ENCODE measurements at regions not wholly inside any gene's neighbourhood (a gene's known extent, or its start where the extent isn't known, plus 50 kb on each side); places are given as distances from the start of the nearest gene placed in this dataset.

DNA sequence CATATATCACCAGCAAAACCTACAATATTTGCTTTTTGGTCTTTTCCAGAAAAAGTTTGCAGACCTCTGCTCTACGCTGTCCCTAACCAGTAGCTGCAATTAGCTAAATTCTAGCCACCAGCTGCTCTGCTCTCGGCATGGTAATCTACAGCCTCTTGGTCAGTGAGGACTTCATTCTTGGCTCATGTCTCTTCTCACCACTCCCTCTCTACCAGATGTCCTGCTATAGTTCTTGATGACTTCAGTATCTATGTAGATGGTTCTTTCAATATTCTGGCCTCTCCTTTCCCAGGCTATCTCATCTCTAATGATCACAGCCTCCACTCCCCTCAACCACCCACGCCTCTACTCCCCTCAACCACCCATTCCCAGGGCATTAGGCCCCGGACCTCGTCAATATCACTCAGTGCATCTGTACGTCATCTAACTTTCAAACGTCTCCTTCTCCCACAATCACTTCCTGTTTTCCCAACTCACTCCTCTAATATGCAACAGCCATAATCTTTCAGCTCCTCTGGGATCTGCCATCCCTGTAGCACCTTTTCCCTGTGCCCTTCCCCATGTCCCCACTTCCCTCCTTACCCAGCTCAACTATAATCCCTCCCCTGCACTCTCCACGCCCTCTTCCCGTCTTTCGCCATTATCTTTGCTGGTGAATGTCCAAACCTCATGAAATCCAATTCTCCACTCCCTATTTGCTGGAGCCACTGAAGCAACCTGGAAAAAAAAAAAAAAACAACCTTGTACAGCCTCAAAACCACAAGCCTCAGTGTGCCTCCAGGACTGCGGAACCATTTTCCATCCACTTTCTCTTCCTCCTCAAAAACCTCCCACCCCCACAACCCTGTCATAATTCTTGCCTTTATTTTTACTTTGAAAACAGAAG, 429.4 kb upstream of the PROK2 start (continued):
- TF ChIP-seq ELF1 (IDR thresholded peaks at IDR 0.05) = no peak
- no peak for TF ChIP-seq NRF1 (IDR thresholded peaks at IDR 0.05; ENCODE audit: low read depth, low read length)
- TF ChIP-seq, protein P1, sequence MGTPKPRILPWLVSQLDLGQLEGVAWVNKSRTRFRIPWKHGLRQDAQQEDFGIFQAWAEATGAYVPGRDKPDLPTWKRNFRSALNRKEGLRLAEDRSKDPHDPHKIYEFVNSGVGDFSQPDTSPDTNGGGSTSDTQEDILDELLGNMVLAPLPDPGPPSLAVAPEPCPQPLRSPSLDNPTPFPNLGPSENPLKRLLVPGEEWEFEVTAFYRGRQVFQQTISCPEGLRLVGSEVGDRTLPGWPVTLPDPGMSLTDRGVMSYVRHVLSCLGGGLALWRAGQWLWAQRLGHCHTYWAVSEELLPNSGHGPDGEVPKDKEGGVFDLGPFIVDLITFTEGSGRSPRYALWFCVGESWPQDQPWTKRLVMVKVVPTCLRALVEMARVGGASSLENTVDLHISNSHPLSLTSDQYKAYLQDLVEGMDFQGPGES (IDR thresholded peaks at IDR 0.05; ENCODE audit: low read depth, low read length) = no peak
- no peak for TF ChIP-seq MEF2A (IDR thresholded peaks at IDR 0.05; ENCODE audit: borderline replicate concordance, low read depth)
- no peak for TF ChIP-seq EP300 (IDR thresholded peaks at IDR 0.05; ENCODE audit: borderline replicate concordance in 1 of 2, low read depth in 1 of 2, low read length in 1 of 2)

DNA sequence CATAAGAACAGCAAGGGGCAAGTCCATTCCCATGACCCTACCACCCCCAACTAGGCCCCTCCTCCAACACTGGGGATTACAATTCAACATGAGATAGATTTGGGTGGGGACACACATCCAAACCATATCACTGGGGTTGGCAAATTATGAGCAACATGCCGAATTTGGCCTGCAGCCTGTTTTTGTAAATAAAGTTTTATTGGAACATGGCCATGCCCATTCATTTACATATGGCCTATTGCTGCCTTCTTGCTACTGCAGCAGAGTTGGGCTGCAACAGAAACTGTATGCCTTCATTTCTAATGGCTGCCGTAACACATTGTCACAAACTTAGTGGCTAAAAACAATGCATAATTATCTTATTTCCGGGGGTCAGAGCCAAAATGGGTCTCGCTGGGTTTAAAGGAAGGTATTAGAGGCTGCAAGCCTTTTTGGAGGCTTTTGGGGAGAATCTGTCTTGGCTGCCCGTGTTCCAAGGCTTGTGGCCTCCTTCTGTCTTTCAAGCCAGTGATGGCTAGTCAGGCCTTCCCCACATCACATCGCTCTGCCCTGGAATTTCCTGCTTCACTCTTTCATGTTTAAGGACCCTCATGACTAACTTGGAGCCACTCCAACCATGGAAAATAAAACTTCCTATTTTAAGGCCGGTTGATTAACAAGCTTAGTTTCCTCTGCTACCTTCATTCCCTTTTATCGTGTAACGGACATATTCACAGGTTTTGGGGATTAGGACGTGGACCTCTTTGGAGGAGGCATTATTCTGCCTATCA, 428.5 kb upstream of the PROK2 start:
- Histone ChIP-seq H3K4me1 (ENCODE audit: control insufficient read depth in 1 of 2, insufficient read depth in 2 of 2, low read depth in 1 of 2, low read length in 1 of 2) (no peaks in the 10 kb centered on the region), H3K9me2 (no peaks in the 10 kb centered on the region), H3K27me3 (ENCODE audit: insufficient read depth) (no peaks in the 10 kb centered on the region), H4K20me1 (ENCODE audit: insufficient read depth) (no peaks in the 10 kb centered on the region), H3K27ac (ENCODE audit: low read depth in 2 of 2, low read length in 1 of 2) (no peak overlapping the region), H3K9ac (no peak overlapping the region), H3K4me3 (ENCODE audit: low read depth in 2 of 2, low read length in 1 of 2) (no peak overlapping the region), H2AFZ (ENCODE audit: low read depth) (no peak overlapping the region), H3F3A (replicated peaks; ENCODE audit: insufficient read depth) (no peaks in the 10 kb centered on the region), H3K79me2 (ENCODE audit: insufficient read depth) (no peaks in the 10 kb centered on the region), H3K9me3 (no peaks in the 10 kb centered on the region), H3K4me2 (no peak overlapping the region), H3K36me3 (replicated peaks in 1 of 2; ENCODE audit: control insufficient read depth in 1 of 2, insufficient read depth in 2 of 2, low read length in 1 of 2) (no peaks in the 10 kb centered on the region)
- WGBS (ENCODE audit: low lambda C conversion rate) = 72% methylated on average over 9 of the region's 10 CpGs
- ChIA-PET CTCF (interaction anchor here (0.6 kb wide), 1 partner anchor 591 kb away, joined by 3 read pairs; no protein-coding TSS in a partner anchor), POLR2A (no interaction called here)
- TF ChIP-seq, protein P2, sequence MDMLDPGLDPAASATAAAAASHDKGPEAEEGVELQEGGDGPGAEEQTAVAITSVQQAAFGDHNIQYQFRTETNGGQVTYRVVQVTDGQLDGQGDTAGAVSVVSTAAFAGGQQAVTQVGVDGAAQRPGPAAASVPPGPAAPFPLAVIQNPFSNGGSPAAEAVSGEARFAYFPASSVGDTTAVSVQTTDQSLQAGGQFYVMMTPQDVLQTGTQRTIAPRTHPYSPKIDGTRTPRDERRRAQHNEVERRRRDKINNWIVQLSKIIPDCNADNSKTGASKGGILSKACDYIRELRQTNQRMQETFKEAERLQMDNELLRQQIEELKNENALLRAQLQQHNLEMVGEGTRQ (IDR thresholded peaks at IDR 0.05; ENCODE audit: borderline replicate concordance, low read depth, low read length) = no peak
- TF ChIP-seq, protein P3, sequence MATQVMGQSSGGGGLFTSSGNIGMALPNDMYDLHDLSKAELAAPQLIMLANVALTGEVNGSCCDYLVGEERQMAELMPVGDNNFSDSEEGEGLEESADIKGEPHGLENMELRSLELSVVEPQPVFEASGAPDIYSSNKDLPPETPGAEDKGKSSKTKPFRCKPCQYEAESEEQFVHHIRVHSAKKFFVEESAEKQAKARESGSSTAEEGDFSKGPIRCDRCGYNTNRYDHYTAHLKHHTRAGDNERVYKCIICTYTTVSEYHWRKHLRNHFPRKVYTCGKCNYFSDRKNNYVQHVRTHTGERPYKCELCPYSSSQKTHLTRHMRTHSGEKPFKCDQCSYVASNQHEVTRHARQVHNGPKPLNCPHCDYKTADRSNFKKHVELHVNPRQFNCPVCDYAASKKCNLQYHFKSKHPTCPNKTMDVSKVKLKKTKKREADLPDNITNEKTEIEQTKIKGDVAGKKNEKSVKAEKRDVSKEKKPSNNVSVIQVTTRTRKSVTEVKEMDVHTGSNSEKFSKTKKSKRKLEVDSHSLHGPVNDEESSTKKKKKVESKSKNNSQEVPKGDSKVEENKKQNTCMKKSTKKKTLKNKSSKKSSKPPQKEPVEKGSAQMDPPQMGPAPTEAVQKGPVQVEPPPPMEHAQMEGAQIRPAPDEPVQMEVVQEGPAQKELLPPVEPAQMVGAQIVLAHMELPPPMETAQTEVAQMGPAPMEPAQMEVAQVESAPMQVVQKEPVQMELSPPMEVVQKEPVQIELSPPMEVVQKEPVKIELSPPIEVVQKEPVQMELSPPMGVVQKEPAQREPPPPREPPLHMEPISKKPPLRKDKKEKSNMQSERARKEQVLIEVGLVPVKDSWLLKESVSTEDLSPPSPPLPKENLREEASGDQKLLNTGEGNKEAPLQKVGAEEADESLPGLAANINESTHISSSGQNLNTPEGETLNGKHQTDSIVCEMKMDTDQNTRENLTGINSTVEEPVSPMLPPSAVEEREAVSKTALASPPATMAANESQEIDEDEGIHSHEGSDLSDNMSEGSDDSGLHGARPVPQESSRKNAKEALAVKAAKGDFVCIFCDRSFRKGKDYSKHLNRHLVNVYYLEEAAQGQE (IDR thresholded peaks at IDR 0.05; ENCODE audit: low read depth, low read length) = no peak
- no peak for TF ChIP-seq RAD21 (IDR thresholded peaks at IDR 0.05; ENCODE audit: low read length)
- no peak for TF ChIP-seq CHD2 (IDR thresholded peaks at IDR 0.05; ENCODE audit: low read length, partially characterized antibody)
- TF ChIP-seq TEAD4 (IDR thresholded peaks at IDR 0.05; ENCODE audit: borderline replicate concordance, insufficient read depth) = no peak
- TF ChIP-seq FOSL2 (IDR thresholded peaks at IDR 0.05; ENCODE audit: borderline replicate concordance, low read depth) = no peak
- no peak for TF ChIP-seq NRF1 (IDR thresholded peaks at IDR 0.05; ENCODE audit: low read depth, low read length)
- TF ChIP-seq RFX5 (IDR thresholded peaks at IDR 0.05; ENCODE audit: low read length) = no peak
- TF ChIP-seq, protein P4, sequence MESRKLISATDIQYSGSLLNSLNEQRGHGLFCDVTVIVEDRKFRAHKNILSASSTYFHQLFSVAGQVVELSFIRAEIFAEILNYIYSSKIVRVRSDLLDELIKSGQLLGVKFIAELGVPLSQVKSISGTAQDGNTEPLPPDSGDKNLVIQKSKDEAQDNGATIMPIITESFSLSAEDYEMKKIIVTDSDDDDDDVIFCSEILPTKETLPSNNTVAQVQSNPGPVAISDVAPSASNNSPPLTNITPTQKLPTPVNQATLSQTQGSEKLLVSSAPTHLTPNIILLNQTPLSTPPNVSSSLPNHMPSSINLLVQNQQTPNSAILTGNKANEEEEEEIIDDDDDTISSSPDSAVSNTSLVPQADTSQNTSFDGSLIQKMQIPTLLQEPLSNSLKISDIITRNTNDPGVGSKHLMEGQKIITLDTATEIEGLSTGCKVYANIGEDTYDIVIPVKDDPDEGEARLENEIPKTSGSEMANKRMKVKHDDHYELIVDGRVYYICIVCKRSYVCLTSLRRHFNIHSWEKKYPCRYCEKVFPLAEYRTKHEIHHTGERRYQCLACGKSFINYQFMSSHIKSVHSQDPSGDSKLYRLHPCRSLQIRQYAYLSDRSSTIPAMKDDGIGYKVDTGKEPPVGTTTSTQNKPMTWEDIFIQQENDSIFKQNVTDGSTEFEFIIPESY (IDR thresholded peaks at IDR 0.05; ENCODE audit: borderline replicate concordance, low read depth) = no peak
- no peak for TF ChIP-seq TAF1 (IDR thresholded peaks at IDR 0.05; ENCODE audit: borderline replicate concordance, low read depth, low read length)
- no peak for TF ChIP-seq EP300 (IDR thresholded peaks at IDR 0.05; ENCODE audit: borderline replicate concordance in 1 of 2, low read depth in 1 of 2, low read length in 1 of 2)
- TF ChIP-seq RXRA (IDR thresholded peaks at IDR 0.05; ENCODE audit: borderline replicate concordance, low read depth) = no peak
- no peak for TF ChIP-seq EZH2phosphoT487 (IDR thresholded peaks at IDR 0.05; ENCODE audit: borderline replicate concordance, low read depth)
- no peak for TF ChIP-seq FOXM1 (IDR thresholded peaks at IDR 0.05; ENCODE audit: low read depth)
- no peak for TF ChIP-seq MXI1 (IDR thresholded peaks at IDR 0.05; ENCODE audit: low read depth, low read length)
- DNase-seq = no peak
